HG02840 (cell line): ENCODE measurements at regions not wholly inside any gene's neighbourhood (a gene's known extent, or its start where the extent isn't known, plus 50 kb on each side); places are given as distances from the start of the nearest gene placed in this dataset.
"Not testable (repeated sequence)": the region's sequence is repeated elsewhere in the genome, so short reads cannot be mapped to it uniquely, and the experiment has no call there.

Experiments used
- ATAC-seq: cut with Tn5 transposase; IDR thresholded peaks from one replicate; pipeline ENCODE4 v1.9.1; 2021; ENCODE audit warnings: mild to moderate bottlenecking, moderate library complexity, moderate number of reproducible peaks; ENCODE audit not compliant: unreplicated experiment, low FRiP score

GRCh38 chr6:19193624-19194023 is 643.5 kb upstream of the ID4 start:
- ATAC-seq = no peak

- ATAC-seq = no peak
Measured at GRCh38 chr6:19204445-19204844, 632.7 kb upstream of the ID4 start.

- no peak for ATAC-seq
Measured at GRCh38 chr6:19205076-19205475, 632.1 kb upstream of the ID4 start.

- no peak for ATAC-seq
Measured at GRCh38 chr6:19209202-19209601, 628.0 kb upstream of the ID4 start.

- ATAC-seq = no peak
Measured at GRCh38 chr6:19210849-19211590, 626.1 kb upstream of the ID4 start.

- no peak for ATAC-seq
Measured at GRCh38 chr6:19214231-19214630, 622.9 kb upstream of the ID4 start.

- no peak for ATAC-seq
Measured at GRCh38 chr6:19219931-19220330, 617.2 kb upstream of the ID4 start.

- no peak for ATAC-seq
Measured at GRCh38 chr6:19231878-19232561, 605.1 kb upstream of the ID4 start.

- ATAC-seq = no peak
Measured at GRCh38 chr6:19245656-19246055, 591.5 kb upstream of the ID4 start.

GRCh38 chr6:19247181-19247580 is 590.0 kb upstream of the ID4 start:
- ATAC-seq = not testable (repeated sequence)

- not testable (repeated sequence) for ATAC-seq
Measured at GRCh38 chr6:19256123-19256522, 581.0 kb upstream of the ID4 start.

- no peak for ATAC-seq
Measured at GRCh38 chr6:19261642-19262041, 575.5 kb upstream of the ID4 start.

- ATAC-seq = no peak
Measured at GRCh38 chr6:19268117-19268516, 569.1 kb upstream of the ID4 start.

GRCh38 chr6:19268718-19269117 is 568.5 kb upstream of the ID4 start:
- no peak for ATAC-seq

GRCh38 chr6:19269341-19269898 is 567.8 kb upstream of the ID4 start:
- ATAC-seq = no peak

GRCh38 chr6:19270616-19271015 is 566.6 kb upstream of the ID4 start:
- no peak for ATAC-seq

- no peak for ATAC-seq
Measured at GRCh38 chr6:19279273-19279684, 557.9 kb upstream of the ID4 start.

- ATAC-seq = no peak
Measured at GRCh38 chr6:19287928-19288327, 549.2 kb upstream of the ID4 start.

- no peak for ATAC-seq
Measured at GRCh38 chr6:19289457-19289856, 547.7 kb upstream of the ID4 start.

- no peak for ATAC-seq
Measured at GRCh38 chr6:19297880-19298279, 539.3 kb upstream of the ID4 start.

- ATAC-seq = no peak
Measured at GRCh38 chr6:19298421-19298820, 538.7 kb upstream of the ID4 start.

GRCh38 chr6:19299129-19299528 is 538.0 kb upstream of the ID4 start:
- ATAC-seq = no peak
